DND-41 (cell line): ENCODE measurements at regions not wholly inside any gene's neighbourhood (a gene's known extent, or its start where the extent isn't known, plus 50 kb on each side); places are given as distances from the start of the nearest gene placed in this dataset.
A peak's percentile ranks its signal among the peaks of the same experiment; 100 is the strongest.
"Not testable (repeated sequence)": the region's sequence is repeated elsewhere in the genome, so short reads cannot be mapped to it uniquely, and the experiment has no call there.

Experiments
- ATAC-seq: fragments of 200-7000 bp; cut with Tn5 transposase; 3 replicates; pipeline ENCODE4 v1.9.1; 2021; ENCODE audit warnings: low read depth; ENCODE audit not compliant: insufficient read depth
- DNase-seq: peaks from one replicate; pipeline ENCODE4 v3.0.0-alpha.2; 2020
- H2AFZ ChIP-seq: 2 replicates; pipeline ENCODE4 v1.6.0; 2012; ENCODE audit warnings: low read depth, low read length
- H3K27ac ChIP-seq: 2 replicates; pipeline ENCODE4 v1.5.1; 2012; ENCODE audit warnings: low read length, inconsistent platforms
- H3K27me3 ChIP-seq: fragments of 200-600 bp; sonication (generic); 2 replicates; pipeline ENCODE4 v1.6.0; 2012; ENCODE audit warnings: low read length, mild to moderate bottlenecking, inconsistent platforms; ENCODE audit not compliant: insufficient read depth, poor library complexity
- H3K36me3 ChIP-seq: 2 replicates; pipeline ENCODE4 v1.5.1; 2012; ENCODE audit warnings: low read length, inconsistent platforms; ENCODE audit not compliant: insufficient read depth
- H3K4me1 ChIP-seq: 2 replicates; pipeline ENCODE4 v1.5.1; 2012; ENCODE audit warnings: mild to moderate bottlenecking, low read length; ENCODE audit not compliant: insufficient read depth
- H3K4me2 ChIP-seq: 2 replicates; pipeline ENCODE4 v1.6.0; 2012; ENCODE audit warnings: mild to moderate bottlenecking, moderate library complexity, low read length, inconsistent platforms; ENCODE audit not compliant: insufficient read depth
- H3K4me3 ChIP-seq, 2 experiments: fragments of 200-600 bp in 1 of 2; shearing (Covaris generic) in 1 of 2; 2 replicates each; pipeline ENCODE4 v1.5.1; 2012 to 2016; ENCODE audit warnings: inconsistent platforms in 2 of 2, low read length in 2 of 2, mild to moderate bottlenecking in 2 of 2, low read depth in 1 of 2, moderate library complexity in 1 of 2
- H3K79me2 ChIP-seq: 2 replicates; pipeline ENCODE4 v1.6.0; 2012; ENCODE audit warnings: low read length, inconsistent platforms; ENCODE audit not compliant: insufficient read depth
- H3K9ac ChIP-seq: 2 replicates; pipeline ENCODE4 v1.6.0; 2012; ENCODE audit warnings: low read depth, mild to moderate bottlenecking, inconsistent platforms, low read length, moderate library complexity
- H3K9me3 ChIP-seq: 2 replicates; pipeline ENCODE4 v1.5.1; 2012; ENCODE audit warnings: low read length, moderate library complexity, mild to moderate bottlenecking, inconsistent platforms; ENCODE audit not compliant: insufficient read depth, severe bottlenecking
- H4K20me1 ChIP-seq: 2 replicates; pipeline ENCODE4 v1.6.0; 2012; ENCODE audit warnings: low read length; ENCODE audit not compliant: insufficient read depth

DNA sequence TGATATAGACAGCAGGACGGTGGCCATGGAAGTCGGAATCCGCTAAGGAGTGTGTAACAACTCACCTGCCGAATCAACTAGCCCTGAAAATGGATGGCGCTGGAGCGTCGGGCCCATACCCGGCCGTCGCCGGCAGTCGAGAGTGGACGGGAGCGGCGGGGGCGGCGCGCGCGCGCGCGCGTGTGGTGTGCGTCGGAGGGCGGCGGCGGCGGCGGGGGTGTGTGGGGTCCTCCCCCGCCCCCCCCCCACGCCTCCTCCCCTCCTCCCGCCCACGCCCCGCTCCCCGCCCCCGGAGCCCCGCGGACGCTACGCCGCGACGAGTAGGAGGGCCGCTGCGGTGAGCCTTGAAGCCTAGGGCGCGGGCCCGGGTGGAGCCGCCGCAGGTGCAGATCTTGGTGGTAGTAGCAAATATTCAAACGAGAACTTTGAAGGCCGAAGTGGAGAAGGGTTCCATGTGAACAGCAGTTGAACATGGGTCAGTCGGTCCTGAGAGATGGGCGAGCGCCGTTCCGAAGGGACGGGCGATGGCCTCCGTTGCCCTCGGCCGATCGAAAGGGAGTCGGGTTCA is 2122.4 kb upstream of the TPTE start:
- not testable (repeated sequence) for H2AFZ ChIP-seq, H3K9me3 ChIP-seq, H3K9ac ChIP-seq, H3K79me2 ChIP-seq, H3K4me1 ChIP-seq, H3K4me2 ChIP-seq, H3K27me3 ChIP-seq, ATAC-seq, H3K27ac ChIP-seq, H3K36me3 ChIP-seq, H4K20me1 ChIP-seq, DNase-seq, H3K4me3 ChIP-seq

DNA sequence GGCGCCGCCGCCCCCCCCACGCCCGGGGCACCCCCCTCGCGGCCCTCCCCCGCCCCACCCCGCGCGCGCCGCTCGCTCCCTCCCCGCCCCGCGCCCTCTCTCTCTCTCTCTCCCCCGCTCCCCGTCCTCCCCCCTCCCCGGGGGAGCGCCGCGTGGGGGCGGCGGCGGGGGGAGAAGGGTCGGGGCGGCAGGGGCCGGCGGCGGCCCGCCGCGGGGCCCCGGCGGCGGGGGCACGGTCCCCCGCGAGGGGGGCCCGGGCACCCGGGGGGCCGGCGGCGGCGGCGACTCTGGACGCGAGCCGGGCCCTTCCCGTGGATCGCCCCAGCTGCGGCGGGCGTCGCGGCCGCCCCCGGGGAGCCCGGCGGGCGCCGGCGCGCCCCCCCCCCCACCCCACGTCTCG is 2121.5 kb upstream of the TPTE start:
- H3K9me3 ChIP-seq, H3K4me3 ChIP-seq, H4K20me1 ChIP-seq, H3K79me2 ChIP-seq, H2AFZ ChIP-seq, H3K4me2 ChIP-seq, ATAC-seq, H3K9ac ChIP-seq, H3K27ac ChIP-seq, H3K4me1 ChIP-seq, H3K36me3 ChIP-seq, DNase-seq, H3K27me3 ChIP-seq: not testable (repeated sequence)

DNA sequence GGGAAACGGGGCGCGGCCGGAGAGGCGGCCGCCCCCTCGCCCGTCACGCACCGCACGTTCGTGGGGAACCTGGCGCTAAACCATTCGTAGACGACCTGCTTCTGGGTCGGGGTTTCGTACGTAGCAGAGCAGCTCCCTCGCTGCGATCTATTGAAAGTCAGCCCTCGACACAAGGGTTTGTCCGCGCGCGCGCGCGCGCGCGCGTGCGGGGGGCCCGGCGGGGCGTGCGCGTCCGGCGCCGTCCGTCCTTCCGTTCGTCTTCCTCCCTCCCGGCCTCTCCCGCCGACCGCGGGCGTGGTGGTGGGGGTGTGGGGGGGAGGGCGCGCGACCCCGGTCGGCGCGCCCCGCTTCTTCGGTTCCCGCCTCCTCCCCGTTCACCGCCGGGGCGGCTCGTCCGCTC is 2119.6 kb upstream of the TPTE start:
- H3K4me2 ChIP-seq, H3K9ac ChIP-seq, H3K4me1 ChIP-seq, H3K36me3 ChIP-seq, DNase-seq, H3K4me3 ChIP-seq, H3K27ac ChIP-seq, H3K79me2 ChIP-seq, ATAC-seq, H2AFZ ChIP-seq, H4K20me1 ChIP-seq, H3K9me3 ChIP-seq, H3K27me3 ChIP-seq: not testable (repeated sequence)

DNA sequence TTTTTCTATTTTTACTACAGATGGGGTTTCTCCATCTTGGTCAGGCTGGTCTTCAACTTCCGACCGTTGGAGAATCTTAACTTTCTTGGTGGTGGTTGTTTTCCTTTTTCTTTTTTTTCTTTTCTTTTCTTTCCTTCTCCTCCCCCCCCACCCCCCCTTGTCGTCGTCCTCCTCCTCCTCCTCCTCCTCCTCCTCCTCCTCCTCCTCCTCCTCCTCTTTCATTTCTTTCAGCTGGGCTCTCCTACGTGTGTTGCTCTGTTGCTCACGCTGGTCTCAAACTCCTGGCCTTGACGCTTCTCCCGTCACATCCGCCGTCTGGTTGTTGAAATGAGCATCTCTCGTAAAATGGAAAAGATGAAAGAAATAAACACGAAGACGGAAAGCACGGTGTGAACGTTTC is 2115.1 kb upstream of the TPTE start:
- DNase-seq, ATAC-seq, H3K4me2 ChIP-seq, H4K20me1 ChIP-seq, H3K4me1 ChIP-seq, H3K9me3 ChIP-seq, H3K36me3 ChIP-seq, H3K4me3 ChIP-seq, H3K79me2 ChIP-seq, H3K27me3 ChIP-seq, H3K27ac ChIP-seq, H3K9ac ChIP-seq, H2AFZ ChIP-seq: not testable (repeated sequence)

DNA sequence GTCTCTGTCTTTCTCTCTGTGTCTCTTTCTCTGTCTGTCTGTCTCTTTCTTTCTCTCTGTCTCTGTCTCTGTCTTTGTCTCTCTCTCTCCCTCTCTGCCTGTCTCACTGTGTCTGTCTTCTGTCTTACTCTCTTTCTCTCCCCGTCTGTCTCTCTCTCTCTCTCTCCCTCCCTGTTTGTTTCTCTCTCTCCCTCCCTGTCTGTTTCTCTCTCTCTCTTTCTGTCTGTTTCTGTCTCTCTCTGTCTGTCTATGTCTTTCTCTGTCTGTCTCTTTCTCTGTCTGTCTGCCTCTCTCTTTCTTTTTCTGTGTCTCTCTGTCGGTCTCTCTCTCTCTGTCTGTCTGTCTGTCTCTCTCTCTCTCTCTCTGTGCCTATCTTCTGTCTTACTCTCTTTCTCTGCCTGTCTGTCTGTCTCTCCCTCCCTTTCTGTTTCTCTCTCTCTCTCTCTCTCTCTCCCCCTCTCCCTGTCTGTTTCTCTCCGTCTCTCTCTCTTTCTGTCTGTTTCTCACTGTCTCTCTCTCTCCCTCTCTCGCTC is 2110.2 kb upstream of the TPTE start:
- H3K27ac ChIP-seq, H2AFZ ChIP-seq, H3K4me2 ChIP-seq, H3K4me3 ChIP-seq, H3K36me3 ChIP-seq, H3K4me1 ChIP-seq, DNase-seq, H3K27me3 ChIP-seq, H3K79me2 ChIP-seq, H4K20me1 ChIP-seq, H3K9ac ChIP-seq, H3K9me3 ChIP-seq: not testable (repeated sequence)
- peak; percentile 32 for ATAC-seq

DNA sequence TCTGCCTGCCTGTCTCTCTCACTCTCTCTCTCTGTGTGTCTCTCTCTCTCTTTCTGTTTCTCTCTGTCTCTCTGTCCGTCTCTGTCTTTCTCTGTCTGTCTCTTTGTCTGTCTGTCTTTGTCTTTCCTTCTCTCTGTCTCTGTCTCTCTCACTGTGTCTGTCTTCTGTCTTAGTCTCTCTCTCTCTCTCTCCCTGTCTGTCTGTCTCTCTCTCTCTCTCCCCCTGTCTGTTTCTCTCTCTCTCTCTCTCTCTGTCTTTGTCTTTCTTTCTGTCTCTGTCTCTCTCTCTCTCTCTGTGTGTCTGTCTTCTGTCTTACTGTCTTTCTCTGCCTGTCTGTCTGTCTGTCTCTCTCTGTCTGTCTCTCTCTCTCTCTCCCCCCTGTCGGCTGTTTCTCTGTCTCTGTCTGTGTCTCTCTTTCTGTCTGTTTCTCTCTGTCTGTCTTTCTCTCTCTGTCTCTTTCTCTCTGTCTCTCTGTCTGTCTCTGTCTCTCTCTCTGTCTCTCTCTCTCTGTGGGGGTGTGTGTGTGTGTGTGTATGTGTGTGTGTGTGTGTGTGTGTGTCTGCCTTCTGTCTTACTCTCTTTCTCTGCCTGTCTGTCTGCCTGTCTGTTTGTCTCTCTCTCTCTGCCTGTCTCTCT is 2101.3 kb upstream of the TPTE start:
- not testable (repeated sequence) for H2AFZ ChIP-seq, H4K20me1 ChIP-seq, H3K4me1 ChIP-seq, H3K79me2 ChIP-seq, H3K9ac ChIP-seq, H3K27ac ChIP-seq, H3K27me3 ChIP-seq, H3K4me3 ChIP-seq, H3K36me3 ChIP-seq, H3K4me2 ChIP-seq, H3K9me3 ChIP-seq
- ATAC-seq (peak; percentile 81), DNase-seq (peak; percentile 4)

DNA sequence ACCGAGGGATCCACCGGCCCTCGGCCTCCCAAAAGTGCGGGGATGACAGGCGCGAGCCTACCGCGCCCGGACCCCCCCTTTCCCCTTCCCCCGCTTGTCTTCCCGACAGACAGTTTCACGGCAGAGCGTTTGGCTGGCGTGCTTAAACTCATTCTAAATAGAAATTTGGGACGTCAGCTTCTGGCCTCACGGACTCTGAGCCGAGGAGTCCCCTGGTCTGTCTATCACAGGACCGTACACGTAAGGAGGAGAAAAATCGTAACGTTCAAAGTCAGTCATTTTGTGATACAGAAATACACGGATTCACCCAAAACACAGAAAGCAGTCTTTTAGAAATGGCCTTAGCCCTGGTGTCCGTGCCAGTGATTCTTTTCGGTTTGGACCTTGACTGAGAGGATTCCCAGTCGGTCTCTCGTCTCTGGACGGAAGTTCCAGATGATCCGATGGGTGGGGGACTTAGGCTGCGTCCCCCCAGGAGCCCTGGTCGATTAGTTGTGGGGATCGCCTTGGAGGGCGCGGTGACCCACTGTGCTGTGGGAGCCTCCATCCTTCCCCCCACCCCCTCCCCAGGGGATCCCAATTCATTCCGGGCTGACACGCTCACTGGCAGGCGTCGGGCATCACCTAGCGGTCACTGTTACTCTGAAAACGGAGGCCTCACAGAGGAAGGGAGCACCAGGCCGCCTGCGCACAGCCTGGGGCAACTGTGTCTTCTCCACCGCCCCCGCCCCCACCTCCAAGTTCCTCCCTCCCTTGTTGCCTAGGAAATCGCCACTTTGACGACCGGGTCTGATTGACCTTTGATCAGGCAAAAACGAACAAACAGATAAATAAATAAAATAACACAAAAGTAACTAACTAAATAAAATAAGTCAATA is 2093.4 kb upstream of the TPTE start:
- H3K27me3 ChIP-seq, H3K9me3 ChIP-seq, H3K27ac ChIP-seq, H3K79me2 ChIP-seq, H3K36me3 ChIP-seq, H2AFZ ChIP-seq, H3K9ac ChIP-seq, H3K4me3 ChIP-seq, H4K20me1 ChIP-seq, DNase-seq, H3K4me1 ChIP-seq, H3K4me2 ChIP-seq: not testable (repeated sequence)
- peak; percentile 36 for ATAC-seq
